Endothelial cell of umbilical vein (primary cell): ENCODE measurements at regions not wholly inside any gene's neighbourhood (a gene's known extent, or its start where the extent isn't known, plus 50 kb on each side); places are given as distances from the start of the nearest gene placed in this dataset.

Experiments
- BruUV-seq: library from RNA; stranded (reverse); fragments of 400-500 nt; replicated peaks from 2 replicates; lab custom pipeline; 2021; lab: Mats Ljungman, UMichigan
- CTCF ChIA-PET: fragments of 300-600, 350-600 bp; sonication (Branson Sonifier 250); formaldehyde crosslinking; loops from one replicate; lab custom pipeline; 2021; ENCODE audit warnings: antibody characterized with exemption, inconsistent platforms; lab: Charles Lee
- POLR2A ChIA-PET: fragments of 300-600, 350-600 bp; sonication (Branson Sonifier 250); formaldehyde crosslinking; loops from one replicate; lab custom pipeline; 2021; ENCODE audit warnings: antibody characterized with exemption, inconsistent platforms; lab: Charles Lee
- DNase-seq: peaks from one replicate; pipeline ENCODE4 v3.0.0-alpha.2; 2011; ENCODE audit warnings: low read depth, low spot score
- FAIRE-seq: peaks from 2 replicates; lab custom pipeline; 2011; peaks lifted over from hg19 to GRCh38; lab: Jason Lieb, UNC
- H2AFZ ChIP-seq: 2 replicates; pipeline ENCODE4 v1.6.0; 2012; ENCODE audit warnings: low read depth, low read length, control low read depth, inconsistent platforms
- H3K27ac ChIP-seq: 2 replicates; pipeline ENCODE4 v1.5.1; 2011; ENCODE audit warnings: low read depth, mild to moderate bottlenecking, control low read depth, low read length, moderate library complexity; ENCODE audit not compliant: insufficient read depth
- H3K27me3 ChIP-seq, 2 experiments: 2 replicates each; pipeline versions ENCODE4 v1.6.0 to v1.6.1; 2011; ENCODE audit warnings: low read length in 2 of 2, mixed read lengths in 1 of 2; ENCODE audit not compliant: control insufficient read depth in 2 of 2, insufficient read depth in 2 of 2
- H3K36me3 ChIP-seq, 2 experiments: 2 replicates in 1 of 2; 3 replicates in 1 of 2; pipeline ENCODE4 v1.5.1; 2011; ENCODE audit warnings: low read length in 2 of 2, mild to moderate bottlenecking in 1 of 2, moderate library complexity in 1 of 2; ENCODE audit not compliant: control insufficient read depth in 2 of 2, insufficient read depth in 2 of 2; ENCODE audit errors: extremely low read depth in 1 of 2
- H3K4me1 ChIP-seq: 3 replicates; pipeline ENCODE4 v1.5.1; 2011; ENCODE audit warnings: mild to moderate bottlenecking, low read length; ENCODE audit not compliant: control insufficient read depth, insufficient read depth; ENCODE audit errors: extremely low read depth
- H3K4me2 ChIP-seq: 2 replicates; pipeline ENCODE4 v1.6.1; 2011; ENCODE audit warnings: low read length, control low read depth, mixed read lengths; ENCODE audit not compliant: insufficient read depth
- H3K4me3 ChIP-seq, 3 experiments: fragments of 200-600 bp in 1 of 3; sonication (generic), shearing (Covaris generic) in 1 of 3; replicated peaks in 1 of 3; 2 replicates each; pipeline ENCODE4 v1.5.1; 2011 to 2016; ENCODE audit warnings: control low read depth in 3 of 3, low read length in 3 of 3, mild to moderate bottlenecking in 2 of 3, inconsistent platforms in 1 of 3, low read depth in 1 of 3, moderate library complexity in 1 of 3; ENCODE audit not compliant: insufficient read depth in 1 of 3
- H3K79me2 ChIP-seq: 2 replicates; pipeline ENCODE4 v1.6.0; 2012; ENCODE audit warnings: low read length, inconsistent platforms; ENCODE audit not compliant: control insufficient read depth, insufficient read depth
- H3K9ac ChIP-seq: replicated peaks from 2 replicates; pipeline ENCODE3; 2011; ENCODE audit warnings: low read length, control low read depth; ENCODE audit not compliant: insufficient read depth; ENCODE audit errors: extremely low read depth
- H3K9me1 ChIP-seq: replicated peaks from 3 replicates; pipeline ENCODE4 v1.6.0; 2011; ENCODE audit warnings: mild to moderate bottlenecking, low read length; ENCODE audit not compliant: control insufficient read depth, insufficient read depth; ENCODE audit errors: extremely low read depth
- H3K9me3 ChIP-seq: replicated peaks from 2 replicates; pipeline ENCODE4 v1.5.1; 2012; ENCODE audit warnings: low read length, inconsistent platforms; ENCODE audit not compliant: control insufficient read depth, insufficient read depth
- H4K20me1 ChIP-seq: replicated peaks from 2 replicates; pipeline ENCODE3; 2011; ENCODE audit warnings: mild to moderate bottlenecking, low read length; ENCODE audit not compliant: control insufficient read depth, insufficient read depth; ENCODE audit errors: extremely low read depth
- EZH2 ChIP-seq: IDR thresholded peaks from 2 replicates; pipeline ENCODE4 v1.6.1; 2012; ENCODE audit warnings: borderline replicate concordance, low read depth, mild to moderate bottlenecking, moderate library complexity, low read length, inconsistent platforms; ENCODE audit not compliant: severe bottlenecking
- FOS ChIP-seq: IDR thresholded peaks from 2 replicates; pipeline ENCODE4 v1.6.1; 2011; ENCODE audit warnings: mild to moderate bottlenecking, low read length, moderate library complexity, borderline replicate concordance; ENCODE audit not compliant: insufficient read depth
- GATA2 ChIP-seq: IDR thresholded peaks from 2 replicates; pipeline ENCODE4 v1.7.0; 2011; ENCODE audit warnings: low read depth, mild to moderate bottlenecking, moderate library complexity, mixed read lengths, low read length; ENCODE audit not compliant: insufficient read length, insufficient read depth
- JUN ChIP-seq: IDR thresholded peaks from 2 replicates; pipeline ENCODE4 v1.6.1; 2011; ENCODE audit warnings: borderline replicate concordance, low read depth; ENCODE audit not compliant: insufficient read length, insufficient read depth
- MYC ChIP-seq: IDR thresholded peaks from one replicate; pipeline ENCODE4 v1.6.1; 2011; ENCODE audit warnings: mild to moderate bottlenecking, low read depth, low read length
- POLR2A ChIP-seq: IDR thresholded peaks from 2 replicates; pipeline ENCODE4 v1.6.1; 2012; ENCODE audit warnings: low read depth, mild to moderate bottlenecking, control low read depth, low read length
- POLR2AphosphoS5 ChIP-seq: IDR thresholded peaks from 2 replicates; pipeline ENCODE4 v1.6.1; 2012; ENCODE audit warnings: low read depth, mild to moderate bottlenecking, control low read depth, low read length, moderate library complexity; ENCODE audit not compliant: insufficient read depth
- dilution Hi-C: fragments of 300-500 bp; cut with MboI; formaldehyde crosslinking; loops from one replicate; pipeline ENCODE4 v1.15.0; 2019; ENCODE audit warnings: low sequenced_read_pairs; ENCODE audit not compliant: extremely low pct_ligation_motif_present
- intact Hi-C: fragments of 100-400 bp; cut with micrococcal nuclease; formaldehyde crosslinking; loops from one replicate; pipeline ENCODE4 v1.10.0; 2022
- TF ChIP-seq, protein P1 (sequence below), 2 donors: IDR thresholded peaks; 1 replicate in 1 of 2; 2 replicates in 1 of 2; pipeline ENCODE4 v1.5.1; 2011; ENCODE audit warnings: low read length in 2 of 2, mild to moderate bottlenecking in 2 of 2, moderate library complexity in 2 of 2, control low read depth in 1 of 2, inconsistent platforms in 1 of 2, low read depth in 1 of 2; ENCODE audit not compliant: insufficient read depth in 1 of 2; ENCODE audit errors: extremely low read depth in 1 of 2
- TF ChIP-seq, protein P2 (sequence below): IDR thresholded peaks from 2 replicates; pipeline ENCODE4 v1.6.1; 2011; ENCODE audit not compliant: insufficient read depth, insufficient read length

DNA sequence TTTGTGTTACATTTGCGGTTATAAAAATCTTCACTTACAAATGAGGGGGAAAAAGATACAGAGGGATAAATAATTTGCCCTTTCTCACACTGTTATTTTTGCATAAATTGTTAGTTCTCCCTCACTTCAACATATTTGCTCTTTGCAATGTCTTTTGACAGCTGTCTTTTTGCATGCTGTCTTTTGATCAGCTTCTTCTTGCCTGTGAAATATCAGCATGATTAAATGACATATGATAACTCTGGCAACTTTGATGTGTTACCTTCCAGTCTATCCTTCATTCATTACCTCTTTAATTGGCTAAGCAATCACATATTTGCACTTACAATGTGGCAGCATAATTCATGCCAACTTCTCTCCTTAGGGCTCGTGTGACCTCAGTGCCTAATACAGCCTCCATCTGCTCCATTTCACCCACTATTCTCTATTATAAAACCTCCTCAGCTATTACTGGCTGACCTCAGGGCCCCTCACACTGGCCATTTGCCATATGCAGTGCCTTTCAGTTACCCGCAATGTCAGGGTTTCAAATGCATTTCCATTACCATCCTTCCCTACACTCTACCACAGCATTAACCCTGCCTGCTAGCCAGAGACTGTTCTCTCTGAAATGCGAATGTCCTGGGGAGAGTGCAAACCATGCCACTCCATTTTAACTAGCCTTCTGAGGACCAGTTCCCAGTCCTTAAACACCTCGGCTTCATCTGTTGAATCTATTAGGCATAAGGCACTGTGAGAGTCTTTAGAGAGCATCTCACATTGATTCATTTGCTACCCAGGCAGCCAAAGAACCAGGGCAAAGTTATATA, 1056.6 kb upstream of the CHAC2 start:
- no peak overlapping the region for H3K27ac ChIP-seq
- intact Hi-C loops (no loop called here), dilution Hi-C loops (no loop called here)
- FAIRE-seq: no peak
- no peak overlapping the region for H3K4me2 ChIP-seq
- no peaks in the 10 kb centered on the region for H3K4me1 ChIP-seq
- H2AFZ ChIP-seq: no peak overlapping the region
- CTCF ChIA-PET: no interaction called here
- H4K20me1 ChIP-seq: no peaks in the 10 kb centered on the region
- H3K27me3 ChIP-seq: no peaks in the 10 kb centered on the region
- no peaks in the 10 kb centered on the region for H3K9me1 ChIP-seq
- no peaks in the 10 kb centered on the region for H3K36me3 ChIP-seq
- POLR2A ChIA-PET: no interaction called here
- H3K9ac ChIP-seq: no peak overlapping the region
- H3K79me2 ChIP-seq: no peaks in the 10 kb centered on the region
- TF ChIP-seq, protein P1, sequence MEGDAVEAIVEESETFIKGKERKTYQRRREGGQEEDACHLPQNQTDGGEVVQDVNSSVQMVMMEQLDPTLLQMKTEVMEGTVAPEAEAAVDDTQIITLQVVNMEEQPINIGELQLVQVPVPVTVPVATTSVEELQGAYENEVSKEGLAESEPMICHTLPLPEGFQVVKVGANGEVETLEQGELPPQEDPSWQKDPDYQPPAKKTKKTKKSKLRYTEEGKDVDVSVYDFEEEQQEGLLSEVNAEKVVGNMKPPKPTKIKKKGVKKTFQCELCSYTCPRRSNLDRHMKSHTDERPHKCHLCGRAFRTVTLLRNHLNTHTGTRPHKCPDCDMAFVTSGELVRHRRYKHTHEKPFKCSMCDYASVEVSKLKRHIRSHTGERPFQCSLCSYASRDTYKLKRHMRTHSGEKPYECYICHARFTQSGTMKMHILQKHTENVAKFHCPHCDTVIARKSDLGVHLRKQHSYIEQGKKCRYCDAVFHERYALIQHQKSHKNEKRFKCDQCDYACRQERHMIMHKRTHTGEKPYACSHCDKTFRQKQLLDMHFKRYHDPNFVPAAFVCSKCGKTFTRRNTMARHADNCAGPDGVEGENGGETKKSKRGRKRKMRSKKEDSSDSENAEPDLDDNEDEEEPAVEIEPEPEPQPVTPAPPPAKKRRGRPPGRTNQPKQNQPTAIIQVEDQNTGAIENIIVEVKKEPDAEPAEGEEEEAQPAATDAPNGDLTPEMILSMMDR (IDR thresholded peaks at IDR 0.05; ENCODE audit: extremely low read depth in 1 of 2, insufficient read depth in 1 of 2, low read depth in 1 of 2, low read length in 2 of 2): no peak
- TF ChIP-seq EZH2 (no peak), POLR2A (no peak), FOS (no peak), POLR2AphosphoS5 (no peak), JUN (no peak), GATA2 (no peak), MYC (no peak)
- TF ChIP-seq, protein P2, sequence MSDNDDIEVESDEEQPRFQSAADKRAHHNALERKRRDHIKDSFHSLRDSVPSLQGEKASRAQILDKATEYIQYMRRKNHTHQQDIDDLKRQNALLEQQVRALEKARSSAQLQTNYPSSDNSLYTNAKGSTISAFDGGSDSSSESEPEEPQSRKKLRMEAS: no peak
- DNase-seq: no peak
- no peaks in the 10 kb centered on the region for H3K9me3 ChIP-seq
- H3K4me3 ChIP-seq: no peak overlapping the region
- BruUV-seq: no TSS peak
